Body of pancreas (tissue), 4 donors: ENCODE measurements at regions not wholly inside any gene's neighbourhood (a gene's known extent, or its start where the extent isn't known, plus 50 kb on each side); places are given as distances from the start of the nearest gene placed in this dataset.

Experiments
- ATAC-seq: fragments of 150-250 bp; one replicate; pipeline ENCODE4 v1.9.1; 2016
- DNase-seq, 4 donors: peaks; one replicate each; pipeline ENCODE4 v3.0.0-alpha.2; 2019
- H3K27ac ChIP-seq, 4 donors: fragments of 200-600 bp; sonication (generic); 1 replicate in 3 of 4; 2 replicates in 1 of 4; pipeline versions ENCODE4 v1.5.1 to v1.6.1; 2016 to 2019; ENCODE audit warnings: mild to moderate bottlenecking in 1 of 4, mixed read lengths in 1 of 4, moderate library complexity in 1 of 4
- H3K27me3 ChIP-seq, 2 donors: fragments of 200-600 bp; sonication (generic); one replicate each; pipeline ENCODE4 v1.6.0; 2016; ENCODE audit warnings: mild to moderate bottlenecking in 1 of 2
- H3K36me3 ChIP-seq, 2 donors: fragments of 200-600 bp; sonication (generic); replicated peaks in 1 of 2; 2 replicates each; pipeline ENCODE4 v1.5.1; 2016; ENCODE audit warnings: low read depth in 2 of 2; ENCODE audit not compliant: insufficient read depth in 1 of 2
- H3K4me1 ChIP-seq: fragments of 200-600 bp; sonication (generic); one replicate; pipeline ENCODE4 v1.6.0; 2016
- H3K4me3 ChIP-seq, 2 donors: fragments of 200-600 bp; sonication (generic); 1 replicate in 1 of 2; 2 replicates in 1 of 2; pipeline ENCODE4 v1.5.1; 2016 to 2019
- H3K9me3 ChIP-seq, 3 donors: fragments of 200-600 bp; sonication (generic); 1 replicate in 2 of 3; 2 replicates in 1 of 3; pipeline ENCODE4 v1.5.1; 2016
- POLR2A ChIP-seq, 3 donors: fragments of 450-650 bp; IDR thresholded peaks; one replicate each; pipeline ENCODE4 v1.6.1; 2016; ENCODE audit warnings: antibody characterized with exemption in 3 of 3, mild to moderate bottlenecking in 2 of 3
- WGBS, 2 donors: methylation state at CpG; one replicate each; pipeline ENCODE4 v1.1.5; 2017; 5-methylcytosine and 5-hydroxymethylcytosine counted together
- intact Hi-C: fragments of 100-400 bp; cut with DNase I; formaldehyde crosslinking; loops from one replicate; pipeline ENCODE4 v1.15.1; 2023
- TF ChIP-seq, protein P1 (sequence below), 7 experiments: fragments of 450-650 bp in 4 of 7; fragments of 200-600 bp in 3 of 7; sonication (generic) in 3 of 7; IDR thresholded peaks; one replicate each; pipeline ENCODE4 v1.5.1; 2016 to 2019; ENCODE audit warnings: antibody characterized with exemption in 7 of 7

DNA sequence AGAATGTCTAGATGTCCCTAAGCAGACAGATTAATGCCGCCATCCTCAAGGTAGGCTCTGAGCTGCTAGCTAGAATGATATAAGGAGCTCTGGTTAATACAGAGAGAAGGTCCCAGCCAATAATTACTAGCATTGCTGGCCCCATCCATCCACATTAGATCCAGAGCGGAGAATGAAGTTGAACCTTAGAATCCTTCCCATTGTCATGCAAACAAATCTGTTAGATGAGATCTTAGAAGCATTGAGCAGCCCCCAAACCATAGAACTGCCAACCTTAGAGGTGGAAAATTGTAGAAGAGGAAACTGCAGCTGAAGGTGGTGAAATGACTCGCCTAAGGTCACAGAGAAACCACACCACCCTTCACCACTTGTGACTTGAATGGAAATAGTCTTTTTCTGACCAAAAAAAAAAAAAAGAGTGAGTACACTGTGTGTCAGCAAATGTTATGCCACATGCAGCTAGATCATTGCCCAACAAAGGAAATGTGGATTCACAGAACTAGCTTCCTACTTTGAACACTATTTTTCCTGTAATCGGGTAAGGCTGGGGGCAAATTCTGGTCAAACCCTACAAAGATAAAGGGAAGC lies 162.1 kb downstream of the SMIM20 start:
- H3K4me3 ChIP-seq, result no peak overlapping the region
- no peak for ATAC-seq
- TF ChIP-seq, protein P1, sequence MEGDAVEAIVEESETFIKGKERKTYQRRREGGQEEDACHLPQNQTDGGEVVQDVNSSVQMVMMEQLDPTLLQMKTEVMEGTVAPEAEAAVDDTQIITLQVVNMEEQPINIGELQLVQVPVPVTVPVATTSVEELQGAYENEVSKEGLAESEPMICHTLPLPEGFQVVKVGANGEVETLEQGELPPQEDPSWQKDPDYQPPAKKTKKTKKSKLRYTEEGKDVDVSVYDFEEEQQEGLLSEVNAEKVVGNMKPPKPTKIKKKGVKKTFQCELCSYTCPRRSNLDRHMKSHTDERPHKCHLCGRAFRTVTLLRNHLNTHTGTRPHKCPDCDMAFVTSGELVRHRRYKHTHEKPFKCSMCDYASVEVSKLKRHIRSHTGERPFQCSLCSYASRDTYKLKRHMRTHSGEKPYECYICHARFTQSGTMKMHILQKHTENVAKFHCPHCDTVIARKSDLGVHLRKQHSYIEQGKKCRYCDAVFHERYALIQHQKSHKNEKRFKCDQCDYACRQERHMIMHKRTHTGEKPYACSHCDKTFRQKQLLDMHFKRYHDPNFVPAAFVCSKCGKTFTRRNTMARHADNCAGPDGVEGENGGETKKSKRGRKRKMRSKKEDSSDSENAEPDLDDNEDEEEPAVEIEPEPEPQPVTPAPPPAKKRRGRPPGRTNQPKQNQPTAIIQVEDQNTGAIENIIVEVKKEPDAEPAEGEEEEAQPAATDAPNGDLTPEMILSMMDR (IDR thresholded peaks at IDR 0.05), result no peak
- TF ChIP-seq POLR2A (IDR thresholded peaks at IDR 0.05), result no peak
- H3K27me3 ChIP-seq, result no peaks in the 10 kb centered on the region
- H3K36me3 ChIP-seq, result no peaks in the 10 kb centered on the region
- DNase-seq, result peak in 1 of 4 donors; percentile 51
- no peaks in the 10 kb centered on the region for H3K9me3 ChIP-seq
- 83 to 90% methylated on average over 4 of the region's 4 CpGs for WGBS, 2 donors
- H3K27ac ChIP-seq, result peak overlapping the region in 1 of 4 donors; percentile 60
- peaks cover 13% of the 10 kb centered on the region for H3K4me1 ChIP-seq
- intact Hi-C loops, result no loop called here

DNA sequence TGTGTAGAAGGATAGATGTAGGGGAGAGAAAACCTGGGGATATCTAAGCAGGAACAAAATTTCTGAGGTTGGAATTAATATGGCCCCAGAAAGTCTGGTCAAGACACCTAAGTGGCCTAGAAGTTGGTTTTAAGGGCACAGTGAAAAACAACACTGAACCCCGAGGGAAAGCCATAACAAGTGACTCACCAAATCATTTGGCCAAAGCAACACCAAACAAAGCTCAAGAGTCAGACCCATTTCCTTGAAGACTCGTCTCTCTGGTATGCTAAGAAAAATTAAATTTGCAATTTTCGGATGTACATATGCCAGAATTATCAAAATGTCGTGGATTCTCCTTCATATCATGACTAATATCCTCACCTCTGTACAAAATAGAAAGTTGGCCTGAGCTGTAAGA lies 162.9 kb downstream of the SMIM20 start:
- WGBS, 2 donors, result 85 to 89% methylated on average over 4 of the region's 4 CpGs
- DNase-seq, result no peak
- no peaks in the 10 kb centered on the region for H3K36me3 ChIP-seq
- H3K4me1 ChIP-seq, result peaks cover 13% of the 10 kb centered on the region
- H3K27ac ChIP-seq, result no peak overlapping the region
- TF ChIP-seq, protein P1 (IDR thresholded peaks at IDR 0.05), result no peak
- intact Hi-C loops, result no loop called here
- H3K9me3 ChIP-seq, result no peaks in the 10 kb centered on the region
- H3K4me3 ChIP-seq, result no peak overlapping the region
- H3K27me3 ChIP-seq, result no peaks in the 10 kb centered on the region
- no peak for ATAC-seq

DNA sequence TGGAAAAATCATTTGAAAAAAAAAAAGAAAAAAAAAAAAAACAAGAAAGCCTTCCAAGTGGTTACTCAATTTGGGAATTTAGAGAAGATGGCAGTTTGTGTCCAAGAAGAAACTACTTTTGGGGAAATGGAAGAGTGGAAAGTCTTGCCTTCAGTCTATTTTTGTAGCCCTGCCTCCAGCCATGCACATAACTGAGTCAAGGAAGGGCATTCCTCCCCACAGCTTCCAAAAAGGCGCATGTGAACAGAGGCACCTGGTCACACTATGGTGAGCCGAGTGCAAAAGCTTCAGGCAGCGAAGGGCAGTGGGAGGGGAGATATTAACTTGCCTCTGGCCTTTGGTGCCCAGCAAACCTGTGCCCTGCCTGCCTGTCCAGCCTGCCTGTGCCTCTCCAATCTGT lies 163.7 kb downstream of the SMIM20 start:
- Histone ChIP-seq H3K27me3 (no peaks in the 10 kb centered on the region), H3K36me3 (no peaks in the 10 kb centered on the region), H3K4me1 (peaks cover 13% of the 10 kb centered on the region), H3K9me3 (no peaks in the 10 kb centered on the region), H3K4me3 (no peak overlapping the region), H3K27ac (peak overlapping the region in 2 of 4 donors; percentile 21 to 40)
- ATAC-seq (peak; percentile 82), DNase-seq (peak; percentile 56 to 74 (median 64))
- intact Hi-C loops, result no loop called here
- TF ChIP-seq POLR2A (IDR thresholded peaks at IDR 0.05), result no peak
- TF ChIP-seq, protein P1 (IDR thresholded peaks at IDR 0.05), result no peak
- 45 to 58% methylated on average over 3 of the region's 3 CpGs for WGBS, 2 donors

DNA sequence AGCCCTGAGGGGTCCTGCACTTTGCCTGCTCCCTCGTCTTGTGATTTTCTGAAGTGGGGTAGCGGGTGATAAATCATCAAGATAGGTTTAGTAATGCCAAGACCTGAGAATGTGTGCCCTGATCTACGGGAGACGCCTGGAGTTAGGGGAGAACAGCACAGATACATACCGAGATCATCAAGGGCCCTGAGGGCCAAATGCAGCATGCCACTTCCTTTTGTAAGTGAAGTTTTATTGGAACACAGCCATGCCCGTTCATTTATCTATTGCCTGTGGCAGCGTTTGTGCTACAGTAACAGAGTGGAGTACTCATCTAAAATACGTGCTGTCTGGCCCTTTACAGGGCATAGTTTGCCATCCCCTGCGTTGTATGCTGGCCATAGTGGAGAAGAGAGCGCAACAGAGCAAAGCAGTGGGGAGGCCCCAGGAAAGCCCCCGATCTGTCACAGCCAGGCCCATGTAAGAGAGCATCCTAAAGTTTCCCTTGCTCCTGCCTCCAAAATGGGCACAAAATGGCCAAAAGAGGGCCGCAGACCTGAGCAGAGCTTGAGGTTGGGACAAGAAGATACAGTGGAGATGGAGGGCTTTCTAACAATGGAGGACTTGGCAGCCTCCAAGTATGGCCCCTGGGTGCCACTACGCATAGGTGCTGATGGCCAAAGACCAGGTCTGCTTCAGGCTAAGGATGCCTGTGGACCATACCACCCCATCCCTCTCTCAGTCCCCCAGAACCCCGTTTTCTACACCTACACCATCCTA lies 167.0 kb downstream of the SMIM20 start:
- ATAC-seq, result no peak
- DNase-seq, result no peak
- Histone ChIP-seq H3K9me3 (no peaks in the 10 kb centered on the region), H3K27ac (no peak overlapping the region), H3K27me3 (no peaks in the 10 kb centered on the region), H3K4me3 (no peak overlapping the region), H3K36me3 (no peaks in the 10 kb centered on the region), H3K4me1 (peaks cover 13% of the 10 kb centered on the region)
- 61 to 64% methylated on average over 13 to 14 of the region's 14 CpGs for WGBS, 2 donors
- TF ChIP-seq, protein P1 (IDR thresholded peaks at IDR 0.05), result no peak
- TF ChIP-seq POLR2A (IDR thresholded peaks at IDR 0.05), result no peak
- intact Hi-C loops, result no loop called here
